HEK293 (cell line): ENCODE measurements at regions not wholly inside any gene's neighbourhood (a gene's known extent, or its start where the extent isn't known, plus 50 kb on each side); places are given as distances from the start of the nearest gene placed in this dataset.

Source experiments
- ATF2 ChIP-seq: fragments of 450-650 bp; formaldehyde crosslinking; IDR thresholded peaks from 2 replicates; pipeline ENCODE4 v1.5.1; 2016; ENCODE audit warnings: missing biosample characterization, missing genetic modification characterization, low read depth
- CTCF ChIP-seq: fragments of 450-650 bp; formaldehyde crosslinking; IDR thresholded peaks from 2 replicates; pipeline ENCODE4 v1.5.1; 2016; ENCODE audit warnings: missing biosample characterization, missing genetic modification characterization
- SETDB1 ChIP-seq: IDR thresholded peaks from one replicate; pipeline ENCODE4 v1.6.1; 2017; ENCODE audit warnings: mild to moderate bottlenecking, low read length, moderate library complexity, mixed read lengths; ENCODE audit not compliant: insufficient read length
- SP2 ChIP-seq: fragments of 450-650 bp; formaldehyde crosslinking; IDR thresholded peaks from 2 replicates; pipeline ENCODE4 v1.5.1; 2016; ENCODE audit warnings: missing biosample characterization, missing genetic modification characterization
- ZFP3 ChIP-seq: fragments of 450-650 bp; formaldehyde crosslinking; IDR thresholded peaks from 2 replicates; pipeline ENCODE4 v1.5.1; 2016; ENCODE audit warnings: low read depth, missing biosample characterization, missing genetic modification characterization
- ZNF626 ChIP-seq: fragments of 450-650 bp; sonication (Bioruptor Pico); formaldehyde crosslinking; IDR thresholded peaks from 2 replicates; pipeline ENCODE4 v1.5.1; 2018; ENCODE audit warnings: missing biosample characterization, missing genetic modification characterization, inconsistent platforms

GRCh38 chr4:110710070-110710469 is 87.2 kb upstream of the PITX2 start:
- TF ChIP-seq SP2 (tag by site-specific recombination) (no peak), ATF2 (tag by site-specific recombination) (no peak), ZFP3 (tag by site-specific recombination) (no peak), CTCF (tag by site-specific recombination) (no peak), ZNF626 (tag by site-specific recombination) (no peak), SETDB1 (no peak)
